ENCODE measurements at regions not wholly inside any gene's neighbourhood (a gene's known extent, or its start where the extent isn't known, plus 50 kb on each side); places are given as distances from the start of the nearest gene placed in this dataset.
"Not testable (repeated sequence)": the region's sequence is repeated elsewhere in the genome, so short reads cannot be mapped to it uniquely, and the experiment has no call there.

DNA sequence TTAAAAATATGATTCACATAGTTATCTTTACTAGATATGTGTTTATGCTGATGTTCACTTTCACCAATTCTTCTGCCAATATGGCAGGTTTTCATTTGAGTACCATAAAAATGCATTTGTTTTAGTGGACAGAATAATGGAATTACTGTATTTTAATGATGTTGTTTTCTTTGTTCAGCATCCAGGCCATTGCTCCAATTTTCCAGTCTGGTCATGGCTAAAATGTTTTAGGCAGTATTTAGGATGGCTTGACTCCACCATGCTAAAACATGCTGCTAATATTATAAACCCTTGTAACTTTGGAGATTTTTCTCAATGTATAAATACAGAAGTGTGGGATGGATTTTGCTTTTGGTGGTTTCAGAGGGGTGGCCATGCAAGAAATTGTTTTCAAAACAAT, 273.0 kb upstream of the RPS23 start:
- DNase-seq (ENCODE audit: low spot score): no peak

DNA sequence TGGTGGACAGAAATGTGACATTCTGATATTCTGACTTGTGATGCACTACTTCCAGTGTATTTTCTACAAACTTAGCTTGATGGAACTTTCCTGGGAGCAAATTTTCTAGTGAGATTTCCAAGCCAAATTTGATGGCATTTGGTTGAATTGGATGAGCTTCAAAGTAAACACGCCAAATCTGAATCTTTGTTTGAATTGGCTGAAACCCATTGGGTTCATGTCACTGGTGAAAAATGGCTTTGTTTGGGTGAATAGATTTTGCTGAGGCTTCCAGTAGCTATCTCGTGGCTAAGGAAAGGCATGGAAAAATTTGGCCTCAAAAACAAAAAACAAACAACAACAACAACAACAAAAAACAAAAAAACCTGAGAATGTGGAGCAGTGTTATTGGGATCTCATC, 271.1 kb upstream of the RPS23 start:
- DNase-seq (ENCODE audit: low spot score): no peak

GRCh38 chr5:82544004-82544403, 265.9 kb upstream of the RPS23 start:
- no peak for DNase-seq (ENCODE audit: low spot score)

- no peak for DNase-seq (ENCODE audit: low spot score)
Measured at GRCh38 chr5:82540301-82540700, 262.1 kb upstream of the RPS23 start.

DNA sequence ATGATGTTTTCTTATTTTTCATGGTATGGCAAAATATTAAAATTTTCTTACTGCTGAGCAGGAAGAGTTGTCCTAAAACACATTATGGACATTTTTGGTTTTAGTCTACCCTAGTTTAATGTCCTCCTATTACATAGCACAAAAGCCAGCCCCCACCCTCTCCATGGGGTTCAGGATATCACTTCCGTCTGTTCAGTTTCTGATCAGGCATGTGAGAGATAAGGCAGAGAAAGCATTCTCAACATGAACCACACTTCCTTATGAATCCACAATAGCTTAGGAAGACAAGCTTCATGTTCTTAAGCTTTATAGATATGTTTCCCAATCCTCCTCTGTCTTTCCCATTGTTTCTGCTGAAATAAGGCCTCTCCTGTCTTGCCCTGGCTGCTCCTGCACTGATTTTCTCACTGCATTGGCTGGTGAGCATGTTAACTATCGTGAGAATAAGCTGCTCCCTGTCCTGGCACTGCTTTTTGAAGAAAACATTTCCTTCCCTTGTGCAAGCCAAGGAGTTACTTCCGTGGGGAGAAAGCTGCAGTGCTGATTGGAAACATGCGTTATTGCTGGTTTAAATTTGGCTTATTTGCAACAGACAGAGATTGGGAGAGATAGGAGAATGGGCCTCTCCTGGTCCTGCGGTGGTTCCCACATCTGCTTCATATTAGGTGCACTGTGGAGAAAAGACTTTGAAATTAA, 260.3 kb upstream of the RPS23 start:
- no peak for DNase-seq (ENCODE audit: low spot score)

- no peak for DNase-seq (ENCODE audit: low spot score)
Measured at GRCh38 chr5:82537687-82538306, 259.6 kb upstream of the RPS23 start.

GRCh38 chr5:82534986-82535385, 256.8 kb upstream of the RPS23 start:
- no peak for DNase-seq (ENCODE audit: low spot score)

DNA sequence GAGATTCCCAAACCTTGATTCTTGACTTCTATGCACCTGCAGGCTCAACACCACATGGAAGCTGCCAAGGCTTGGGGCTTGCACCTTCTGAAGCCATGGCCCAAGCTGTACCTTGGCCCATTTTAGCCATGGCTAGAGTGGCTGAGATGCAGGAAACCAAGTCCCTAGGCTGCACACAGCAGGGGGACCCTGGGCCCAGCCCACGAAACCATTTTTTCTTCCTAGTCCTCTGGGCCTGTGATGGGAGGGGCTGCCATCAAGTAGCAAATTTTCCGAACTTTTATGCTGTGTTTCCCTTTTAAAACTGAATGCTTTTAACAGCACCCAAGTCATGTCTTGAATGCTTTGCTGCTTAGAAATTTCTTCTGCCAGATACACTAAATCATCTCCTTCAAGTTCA, 253.9 kb upstream of the RPS23 start:
- not testable (repeated sequence) for DNase-seq (ENCODE audit: low spot score)

DNA sequence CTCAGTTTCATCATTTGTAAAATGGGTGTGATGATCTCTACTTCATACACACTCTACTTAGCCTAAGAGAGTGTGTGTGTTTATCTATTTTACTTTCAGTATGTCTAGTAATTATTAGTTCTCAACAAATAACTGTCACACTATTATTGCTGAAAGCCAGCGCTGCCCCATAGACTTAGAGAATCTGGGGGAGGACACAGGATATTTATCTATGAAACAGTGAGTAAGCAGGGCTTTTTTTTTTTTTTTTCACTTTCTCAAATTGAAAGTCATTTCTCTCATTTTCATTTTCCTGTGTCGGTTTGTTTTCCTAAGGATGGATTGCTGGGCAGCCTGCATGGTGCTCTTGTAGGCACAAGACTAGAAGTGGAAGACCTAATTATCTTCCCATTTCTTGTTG, 248.4 kb upstream of the RPS23 start:
- DNase-seq (ENCODE audit: low spot score): no peak

DNA sequence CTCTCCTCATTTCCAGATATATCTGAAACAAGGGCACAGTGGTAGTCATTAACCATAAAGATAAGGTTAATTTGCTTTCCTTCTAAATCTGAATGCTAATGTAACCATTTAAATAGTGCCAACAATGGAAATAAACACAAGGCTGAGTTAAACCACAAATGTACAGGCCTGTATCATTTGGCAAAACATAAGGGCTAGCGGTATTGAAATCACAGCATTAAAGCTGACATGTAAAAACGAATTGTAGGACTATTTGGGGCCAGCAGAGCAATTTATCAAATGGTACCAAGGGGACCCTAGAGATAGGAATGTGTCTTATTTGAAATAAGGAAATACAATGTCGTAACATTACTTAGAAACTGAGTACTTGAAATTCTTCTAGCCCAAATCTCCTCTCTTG, 247.5 kb upstream of the RPS23 start:
- DNase-seq (ENCODE audit: low spot score): no peak

- no peak for DNase-seq (ENCODE audit: low spot score)
Measured at GRCh38 chr5:82523633-82524032, 245.5 kb upstream of the RPS23 start.

DNA sequence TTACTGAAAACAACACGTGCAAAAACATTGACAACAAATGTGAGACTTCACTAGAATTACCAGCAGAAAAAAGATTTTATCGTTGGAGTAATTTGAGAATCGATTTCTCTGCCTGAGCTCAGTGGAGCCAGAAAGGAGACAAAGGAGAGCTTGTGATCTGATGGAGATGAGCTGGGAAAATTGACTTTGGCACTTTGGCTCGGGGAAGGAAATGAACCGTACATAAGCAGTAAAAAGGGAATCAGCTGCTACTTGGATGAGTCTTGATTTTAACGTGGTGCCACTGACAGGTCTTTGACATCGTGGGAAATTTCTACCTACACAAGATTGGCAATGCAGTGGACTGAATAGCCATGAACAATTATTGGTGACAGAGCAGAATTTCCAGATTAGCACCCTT, 244.7 kb upstream of the RPS23 start:
- DNase-seq (ENCODE audit: low spot score): no peak

GRCh38 chr5:82521431-82522051, 243.4 kb upstream of the RPS23 start:
- no peak for DNase-seq (ENCODE audit: low spot score)

- no peak for DNase-seq (ENCODE audit: low spot score)
Measured at GRCh38 chr5:82519558-82519957, 241.4 kb upstream of the RPS23 start.

- DNase-seq (ENCODE audit: low spot score): no peak
Measured at GRCh38 chr5:82517544-82518075, 239.5 kb upstream of the RPS23 start.

GRCh38 chr5:82513738-82514137, 235.6 kb upstream of the RPS23 start:
- no peak for DNase-seq (ENCODE audit: low spot score)

DNA sequence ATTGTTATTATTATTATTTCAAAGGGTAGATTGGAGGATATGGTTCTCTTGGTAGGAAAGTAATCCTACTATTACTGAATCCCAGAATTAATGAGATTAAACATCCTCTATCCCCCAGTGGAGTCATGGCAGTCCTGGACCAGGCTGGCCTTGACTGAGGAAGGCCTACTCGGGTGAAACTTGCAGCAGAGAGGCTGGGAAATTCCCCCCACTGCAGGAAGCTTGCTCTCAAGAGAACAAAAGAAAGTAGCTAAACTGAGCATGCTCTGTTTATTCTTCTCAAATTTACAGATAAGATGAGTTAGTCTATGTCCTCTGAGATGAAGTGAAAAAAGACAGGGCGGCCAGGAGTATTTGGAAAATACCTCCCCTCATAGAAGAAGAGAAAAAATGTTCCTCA, 233.9 kb upstream of the RPS23 start:
- DNase-seq (ENCODE audit: low spot score): peak; percentile 17

GRCh38 chr5:82511134-82511533, 233.0 kb upstream of the RPS23 start:
- no peak for DNase-seq (ENCODE audit: low spot score)

- no peak for DNase-seq (ENCODE audit: low spot score)
Measured at GRCh38 chr5:82509762-82510161, 231.6 kb upstream of the RPS23 start.

- DNase-seq (ENCODE audit: low spot score): not testable (repeated sequence)
Measured at GRCh38 chr5:82506390-82506789, 228.2 kb upstream of the RPS23 start.

DNA sequence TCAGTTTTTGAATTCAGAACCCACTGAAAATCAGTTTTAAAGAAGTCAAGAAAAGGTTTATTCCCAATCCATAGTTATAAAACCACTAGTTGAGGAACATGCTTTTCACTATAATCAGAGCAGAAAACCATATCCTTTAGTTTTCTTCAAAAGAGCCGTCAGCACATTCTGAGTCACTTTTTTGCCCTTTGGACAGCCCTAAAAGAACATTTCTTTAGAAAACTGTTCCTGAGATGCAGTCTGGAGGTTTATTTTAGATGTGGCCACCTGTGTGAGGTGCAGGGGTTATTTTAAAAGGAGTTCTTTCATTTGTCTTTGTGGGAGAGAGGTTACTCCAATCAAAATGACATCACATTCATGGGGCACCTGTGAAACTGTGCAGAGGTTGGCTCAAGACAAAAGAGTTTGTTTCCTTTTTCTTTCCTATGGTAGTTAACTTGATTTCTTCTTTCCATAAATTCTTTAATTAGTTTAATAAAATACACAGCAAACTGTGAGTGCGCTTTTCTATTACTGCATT, 221.6 kb upstream of the RPS23 start:
- DNase-seq (ENCODE audit: low spot score): no peak

GRCh38 chr5:82497242-82497641, 219.1 kb upstream of the RPS23 start:
- no peak for DNase-seq (ENCODE audit: low spot score)

GRCh38 chr5:82494942-82495341, 216.8 kb upstream of the RPS23 start:
- DNase-seq (ENCODE audit: low spot score): no peak

Data from activated CD4-positive, alpha-beta T cell treated with anti-CD3 and anti-CD28 coated beads, Interleukin-2, Interleukin-4, amounts not matched to agents 100 ng/mL and 50 ng/mL, durations not matched to agents 16 hours and 8 hours (primary cell).